HL-60 (cell line): ENCODE measurements at regions not wholly inside any gene's neighbourhood (a gene's known extent, or its start where the extent isn't known, plus 50 kb on each side); places are given as distances from the start of the nearest gene placed in this dataset.

Experiments used
- CTCF ChIP-seq: IDR thresholded peaks from one replicate; pipeline ENCODE4 v1.5.1; 2011; ENCODE audit warnings: low read length, control low read depth, inconsistent platforms; ENCODE audit not compliant: insufficient read depth
- GABPA ChIP-seq: IDR thresholded peaks from 2 replicates; pipeline ENCODE4 v1.6.1; 2012; ENCODE audit warnings: low read depth
- POLR2AphosphoS5 ChIP-seq: IDR thresholded peaks from 2 replicates; pipeline ENCODE4 v1.6.1; 2012; ENCODE audit warnings: low read depth

GRCh38 chr9:33659921-33660320, 135.4 kb upstream of the PRSS3 start:
- TF ChIP-seq CTCF (no peak), POLR2AphosphoS5 (no peak), GABPA (no peak)
